ENCODE measurements at regions not wholly inside any gene's neighbourhood (a gene's known extent, or its start where the extent isn't known, plus 50 kb on each side); places are given as distances from the start of the nearest gene placed in this dataset.

DNA sequence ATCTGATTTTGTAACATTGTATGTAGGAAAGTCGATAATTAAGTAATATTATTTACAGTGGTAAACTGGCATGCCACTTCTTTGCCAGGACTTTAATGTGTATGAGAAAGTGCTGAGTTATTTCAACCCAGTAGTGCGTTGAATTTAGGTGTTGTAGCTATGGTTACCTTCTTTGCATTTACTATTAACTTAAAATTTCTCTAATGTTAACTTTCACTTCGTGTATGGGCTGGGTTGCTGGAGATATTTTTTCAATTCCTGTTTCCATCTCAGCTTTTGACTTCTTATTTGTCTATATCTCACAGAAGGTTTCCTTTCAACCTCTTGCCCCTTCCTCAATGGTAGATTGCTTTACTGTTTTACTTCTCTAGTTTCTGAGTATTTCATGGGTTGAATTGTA is 1345.6 kb downstream of the FSCB start:
- ChIA-PET CTCF (no interaction called here), POLR2A (no interaction called here)
- no peak overlapping the region for H3K4me3 ChIP-seq (ENCODE audit: low read depth, low read length)
- DNase-seq (ENCODE audit: low read depth, low spot score) = no peak
- H3K27ac ChIP-seq (ENCODE audit: low read depth, low read length) = no peak overlapping the region
- TF ChIP-seq, protein P1, sequence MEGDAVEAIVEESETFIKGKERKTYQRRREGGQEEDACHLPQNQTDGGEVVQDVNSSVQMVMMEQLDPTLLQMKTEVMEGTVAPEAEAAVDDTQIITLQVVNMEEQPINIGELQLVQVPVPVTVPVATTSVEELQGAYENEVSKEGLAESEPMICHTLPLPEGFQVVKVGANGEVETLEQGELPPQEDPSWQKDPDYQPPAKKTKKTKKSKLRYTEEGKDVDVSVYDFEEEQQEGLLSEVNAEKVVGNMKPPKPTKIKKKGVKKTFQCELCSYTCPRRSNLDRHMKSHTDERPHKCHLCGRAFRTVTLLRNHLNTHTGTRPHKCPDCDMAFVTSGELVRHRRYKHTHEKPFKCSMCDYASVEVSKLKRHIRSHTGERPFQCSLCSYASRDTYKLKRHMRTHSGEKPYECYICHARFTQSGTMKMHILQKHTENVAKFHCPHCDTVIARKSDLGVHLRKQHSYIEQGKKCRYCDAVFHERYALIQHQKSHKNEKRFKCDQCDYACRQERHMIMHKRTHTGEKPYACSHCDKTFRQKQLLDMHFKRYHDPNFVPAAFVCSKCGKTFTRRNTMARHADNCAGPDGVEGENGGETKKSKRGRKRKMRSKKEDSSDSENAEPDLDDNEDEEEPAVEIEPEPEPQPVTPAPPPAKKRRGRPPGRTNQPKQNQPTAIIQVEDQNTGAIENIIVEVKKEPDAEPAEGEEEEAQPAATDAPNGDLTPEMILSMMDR (IDR thresholded peaks at IDR 0.05; ENCODE audit: low read depth, low read length) = no peak
- H3K27me3 ChIP-seq (ENCODE audit: control insufficient read depth, insufficient read depth, low read length) = no peaks in the 10 kb centered on the region
- H3K9me3 ChIP-seq (ENCODE audit: control insufficient read depth, insufficient read depth, low read length) = no peaks in the 10 kb centered on the region

DNA sequence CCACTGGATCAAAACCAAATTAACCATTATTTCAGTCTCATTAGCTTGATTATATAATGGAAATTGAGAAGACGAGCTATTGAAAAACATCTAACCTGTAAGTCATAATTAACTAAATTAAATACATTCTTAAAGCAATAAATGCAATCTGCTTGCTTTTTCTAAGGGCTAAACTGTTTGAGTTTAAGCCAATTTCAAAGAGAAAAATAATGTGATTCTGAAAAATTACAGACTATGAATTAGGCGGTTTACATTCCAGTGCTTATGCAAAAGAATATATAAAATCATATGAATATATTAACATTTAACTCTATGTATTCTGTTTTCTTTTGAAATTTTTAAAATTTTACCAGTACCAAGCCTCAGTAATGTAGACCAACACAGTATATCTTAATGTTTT is 1349.4 kb downstream of the FSCB start:
- no peak for DNase-seq (ENCODE audit: low read depth, low spot score)
- Histone ChIP-seq H3K27me3 (ENCODE audit: control insufficient read depth, insufficient read depth, low read length) (no peaks in the 10 kb centered on the region), H3K4me3 (ENCODE audit: low read depth, low read length) (no peak overlapping the region), H3K9me3 (ENCODE audit: control insufficient read depth, insufficient read depth, low read length) (no peaks in the 10 kb centered on the region), H3K27ac (ENCODE audit: low read depth, low read length) (no peak overlapping the region)
- TF ChIP-seq, protein P1 (IDR thresholded peaks at IDR 0.05; ENCODE audit: low read depth, low read length) = no peak
- POLR2A ChIA-PET = no interaction called here
- CTCF ChIA-PET = no interaction called here

- ChIA-PET POLR2A (no interaction called here), CTCF (no interaction called here)
- no peak overlapping the region for H3K4me3 ChIP-seq (ENCODE audit: low read depth, low read length)
- H3K27ac ChIP-seq (ENCODE audit: low read depth, low read length) = no peak overlapping the region
- H3K9me3 ChIP-seq (ENCODE audit: control insufficient read depth, insufficient read depth, low read length) = no peaks in the 10 kb centered on the region
- DNase-seq (ENCODE audit: low read depth, low spot score) = no peak
- TF ChIP-seq, protein P1 (IDR thresholded peaks at IDR 0.05; ENCODE audit: low read depth, low read length) = no peak
- H3K27me3 ChIP-seq (ENCODE audit: control insufficient read depth, insufficient read depth, low read length) = no peaks in the 10 kb centered on the region
Measured at GRCh38 chr14:43155924-43156323, 1351.2 kb downstream of the FSCB start.

DNA sequence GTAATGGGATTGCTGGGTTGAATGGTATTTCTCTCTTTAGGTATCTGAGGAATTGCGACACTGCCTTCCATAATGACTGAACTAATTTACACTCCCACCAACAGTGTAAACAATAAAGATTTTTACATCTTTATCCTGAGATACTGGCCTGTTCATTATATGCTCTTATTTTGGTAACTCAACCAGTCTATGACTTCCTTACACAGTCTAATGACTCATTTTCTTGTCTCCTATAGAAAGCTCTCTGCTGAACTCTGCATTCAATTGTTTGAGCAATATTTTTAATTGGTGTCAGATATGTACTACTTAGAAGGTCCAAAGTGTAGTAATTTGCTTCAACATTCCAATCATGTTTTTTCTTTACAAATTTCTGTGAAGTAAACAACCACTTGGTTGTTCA is 1351.8 kb downstream of the FSCB start:
- ChIA-PET CTCF (no interaction called here), POLR2A (no interaction called here)
- no peaks in the 10 kb centered on the region for H3K27me3 ChIP-seq (ENCODE audit: control insufficient read depth, insufficient read depth, low read length)
- TF ChIP-seq, protein P1 (IDR thresholded peaks at IDR 0.05; ENCODE audit: low read depth, low read length) = no peak
- H3K4me3 ChIP-seq (ENCODE audit: low read depth, low read length) = no peak overlapping the region
- no peaks in the 10 kb centered on the region for H3K9me3 ChIP-seq (ENCODE audit: control insufficient read depth, insufficient read depth, low read length)
- no peak for DNase-seq (ENCODE audit: low read depth, low spot score)
- no peak overlapping the region for H3K27ac ChIP-seq (ENCODE audit: low read depth, low read length)

DNA sequence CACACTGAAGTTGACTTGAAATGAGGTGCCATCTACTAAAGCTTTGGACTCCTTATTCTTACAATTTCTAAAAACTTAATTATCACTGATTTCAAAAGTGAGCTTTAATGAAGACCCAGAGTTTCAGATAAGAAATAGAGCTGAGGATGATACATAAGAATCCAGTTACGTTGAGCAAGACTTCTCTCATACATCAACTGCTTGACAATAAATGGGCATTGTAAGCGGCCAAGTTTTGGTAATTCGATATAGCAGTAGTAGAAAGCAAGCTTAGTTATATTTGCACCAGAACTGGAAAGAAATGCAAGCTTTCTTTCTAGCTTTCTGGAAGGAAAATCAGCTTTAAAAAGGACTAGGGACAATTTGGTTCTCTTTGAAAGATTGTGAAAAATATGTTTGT is 1359.6 kb downstream of the FSCB start:
- POLR2A ChIA-PET = no interaction called here
- CTCF ChIA-PET = no interaction called here
- TF ChIP-seq, protein P1 (IDR thresholded peaks at IDR 0.05; ENCODE audit: low read depth, low read length) = no peak
- H3K9me3 ChIP-seq (ENCODE audit: control insufficient read depth, insufficient read depth, low read length) = no peaks in the 10 kb centered on the region
- peak; percentile 8 for DNase-seq (ENCODE audit: low read depth, low spot score)
- no peak overlapping the region for H3K4me3 ChIP-seq (ENCODE audit: low read depth, low read length)
- H3K27me3 ChIP-seq (ENCODE audit: control insufficient read depth, insufficient read depth, low read length) = no peaks in the 10 kb centered on the region
- no peak overlapping the region for H3K27ac ChIP-seq (ENCODE audit: low read depth, low read length)

Measured in AG04450 (cell line).